ENCODE measurements at regions not wholly inside any gene's neighbourhood (a gene's known extent, or its start where the extent isn't known, plus 50 kb on each side); places are given as distances from the start of the nearest gene placed in this dataset.

DNA sequence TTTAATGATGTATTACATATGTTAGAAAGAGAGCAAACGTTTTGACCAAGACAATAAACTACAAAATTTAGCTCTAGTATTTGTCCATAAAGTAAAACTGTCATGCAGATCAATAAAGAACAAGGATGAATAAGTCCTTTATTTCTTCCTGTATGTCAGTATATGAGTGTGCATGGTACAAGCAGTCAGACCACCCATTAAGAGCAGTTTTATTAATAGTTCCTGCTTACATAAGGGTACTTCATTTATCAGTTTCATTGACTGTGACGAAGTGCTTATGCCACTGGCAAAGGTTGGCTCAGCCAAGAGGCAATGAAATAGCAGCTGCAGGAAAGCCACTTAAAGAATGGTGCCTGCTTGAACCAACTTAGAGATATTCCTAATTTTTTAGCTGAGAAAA lies 913.0 kb upstream of the CNTN5 start:
- no peaks in the 10 kb centered on the region for H3K4me1 ChIP-seq
- DNase-seq = peak; percentile 6 to 13
- no peaks in the 10 kb centered on the region for H3K9me3 ChIP-seq
- no peak overlapping the region for H3K4me3 ChIP-seq (replicated peaks in 1 of 3)
- intact Hi-C loops (cut with DNase I) = no loop called here
- 35 to 42% methylated on average over 2 of the region's 2 CpGs for WGBS, 2 donors
- TF ChIP-seq, protein P1, sequence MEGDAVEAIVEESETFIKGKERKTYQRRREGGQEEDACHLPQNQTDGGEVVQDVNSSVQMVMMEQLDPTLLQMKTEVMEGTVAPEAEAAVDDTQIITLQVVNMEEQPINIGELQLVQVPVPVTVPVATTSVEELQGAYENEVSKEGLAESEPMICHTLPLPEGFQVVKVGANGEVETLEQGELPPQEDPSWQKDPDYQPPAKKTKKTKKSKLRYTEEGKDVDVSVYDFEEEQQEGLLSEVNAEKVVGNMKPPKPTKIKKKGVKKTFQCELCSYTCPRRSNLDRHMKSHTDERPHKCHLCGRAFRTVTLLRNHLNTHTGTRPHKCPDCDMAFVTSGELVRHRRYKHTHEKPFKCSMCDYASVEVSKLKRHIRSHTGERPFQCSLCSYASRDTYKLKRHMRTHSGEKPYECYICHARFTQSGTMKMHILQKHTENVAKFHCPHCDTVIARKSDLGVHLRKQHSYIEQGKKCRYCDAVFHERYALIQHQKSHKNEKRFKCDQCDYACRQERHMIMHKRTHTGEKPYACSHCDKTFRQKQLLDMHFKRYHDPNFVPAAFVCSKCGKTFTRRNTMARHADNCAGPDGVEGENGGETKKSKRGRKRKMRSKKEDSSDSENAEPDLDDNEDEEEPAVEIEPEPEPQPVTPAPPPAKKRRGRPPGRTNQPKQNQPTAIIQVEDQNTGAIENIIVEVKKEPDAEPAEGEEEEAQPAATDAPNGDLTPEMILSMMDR (IDR thresholded peaks at IDR 0.05) = no peak
- no peak for TF ChIP-seq POLR2A (IDR thresholded peaks at IDR 0.05)
- H3K36me3 ChIP-seq = no peaks in the 10 kb centered on the region
- no peak overlapping the region for H3K27ac ChIP-seq
- H3K27me3 ChIP-seq = no peaks in the 10 kb centered on the region

GRCh38 chr11:98110030-98110429 lies 910.7 kb upstream of the CNTN5 start:
- H3K36me3 ChIP-seq = no peaks in the 10 kb centered on the region
- intact Hi-C loops (cut with DNase I) = no loop called here
- H3K27ac ChIP-seq = no peak overlapping the region
- H3K4me3 ChIP-seq (replicated peaks in 1 of 3) = no peak overlapping the region
- H3K9me3 ChIP-seq = no peaks in the 10 kb centered on the region
- no peak for DNase-seq
- 90 to 93% methylated on average over 5 of the region's 5 CpGs for WGBS, 2 donors
- TF ChIP-seq POLR2A (IDR thresholded peaks at IDR 0.05) = no peak
- TF ChIP-seq, protein P1 (IDR thresholded peaks at IDR 0.05) = no peak
- no peaks in the 10 kb centered on the region for H3K4me1 ChIP-seq
- H3K27me3 ChIP-seq = no peaks in the 10 kb centered on the region

- no peaks in the 10 kb centered on the region for H3K27me3 ChIP-seq
- intact Hi-C loops (cut with DNase I) = no loop called here
- H3K4me1 ChIP-seq = no peaks in the 10 kb centered on the region
- no peak overlapping the region for H3K4me3 ChIP-seq (replicated peaks in 1 of 3)
- no peak overlapping the region for H3K27ac ChIP-seq
- TF ChIP-seq, protein P1 (IDR thresholded peaks at IDR 0.05) = no peak
- TF ChIP-seq POLR2A (IDR thresholded peaks at IDR 0.05) = no peak
- 82 to 87% methylated on average over 1 of the region's 1 CpG for WGBS, 2 donors
- H3K36me3 ChIP-seq = no peaks in the 10 kb centered on the region
- DNase-seq = no peak
- no peaks in the 10 kb centered on the region for H3K9me3 ChIP-seq
These were observed 904.9 kb upstream of the CNTN5 start for GRCh38 chr11:98115873-98116272.

- Histone ChIP-seq H3K4me3 (replicated peaks in 1 of 3) (no peak overlapping the region), H3K4me1 (no peaks in the 10 kb centered on the region), H3K27me3 (no peaks in the 10 kb centered on the region), H3K27ac (no peak overlapping the region), H3K36me3 (no peaks in the 10 kb centered on the region), H3K9me3 (no peaks in the 10 kb centered on the region)
- DNase-seq = no peak
- intact Hi-C loops (cut with DNase I) = no loop called here
- TF ChIP-seq POLR2A (IDR thresholded peaks at IDR 0.05) = no peak
- TF ChIP-seq, protein P1 (IDR thresholded peaks at IDR 0.05) = no peak
These were observed 890.6 kb upstream of the CNTN5 start for GRCh38 chr11:98130117-98130625.

DNA sequence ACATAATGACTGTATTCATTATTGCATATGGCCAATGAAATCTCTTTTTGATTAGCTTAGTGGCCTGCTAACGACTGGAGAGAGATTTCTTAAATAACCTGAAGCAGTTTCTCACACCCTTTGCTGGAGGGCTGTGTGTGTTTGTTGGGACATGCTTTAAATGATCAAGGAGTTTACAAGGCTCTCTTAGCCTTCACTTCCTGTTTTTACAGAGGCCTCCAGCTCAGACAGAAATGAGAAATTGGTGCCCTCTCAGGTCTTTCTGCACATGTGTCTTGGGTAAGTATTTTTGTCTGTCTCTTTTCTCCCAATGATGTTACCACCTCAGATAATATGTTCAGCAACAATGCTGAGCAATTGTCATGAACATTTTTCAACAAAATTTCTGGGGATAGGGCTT lies 884.4 kb upstream of the CNTN5 start:
- DNase-seq = no peak
- Histone ChIP-seq H3K9me3 (no peaks in the 10 kb centered on the region), H3K27me3 (no peaks in the 10 kb centered on the region), H3K27ac (no peak overlapping the region), H3K4me3 (replicated peaks in 1 of 3) (no peak overlapping the region), H3K4me1 (no peaks in the 10 kb centered on the region), H3K36me3 (no peaks in the 10 kb centered on the region)
- intact Hi-C loops (cut with DNase I) = no loop called here
- 56 to 63% methylated on average over 1 of the region's 1 CpG for WGBS, 2 donors
- TF ChIP-seq, protein P1 (IDR thresholded peaks at IDR 0.05) = no peak
- TF ChIP-seq POLR2A (IDR thresholded peaks at IDR 0.05) = no peak
